ENCODE measurements at regions not wholly inside any gene's neighbourhood (a gene's known extent, or its start where the extent isn't known, plus 50 kb on each side); places are given as distances from the start of the nearest gene placed in this dataset.

DNA sequence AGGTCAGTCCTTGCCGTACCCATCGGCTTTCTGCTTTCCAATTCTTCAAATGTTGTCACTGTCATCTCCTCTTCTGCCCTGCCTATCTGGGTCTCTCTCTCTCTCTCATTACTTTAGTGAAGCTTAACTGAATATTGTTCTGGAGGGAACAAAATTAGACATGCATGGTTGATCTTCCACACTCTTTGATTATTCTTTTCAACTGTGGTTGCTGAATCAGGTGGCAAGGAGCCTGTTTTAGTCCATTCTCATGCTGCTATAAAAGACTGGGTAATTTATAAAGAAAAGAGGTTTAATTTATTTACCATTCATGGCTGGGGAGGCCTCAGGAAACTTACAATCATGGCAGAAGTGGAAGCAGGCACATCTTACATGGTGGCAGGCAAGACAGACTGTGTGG lies 157.9 kb downstream of the ARL4C start:
- no peak for DNase-seq (ENCODE audit: low spot score)

DNA sequence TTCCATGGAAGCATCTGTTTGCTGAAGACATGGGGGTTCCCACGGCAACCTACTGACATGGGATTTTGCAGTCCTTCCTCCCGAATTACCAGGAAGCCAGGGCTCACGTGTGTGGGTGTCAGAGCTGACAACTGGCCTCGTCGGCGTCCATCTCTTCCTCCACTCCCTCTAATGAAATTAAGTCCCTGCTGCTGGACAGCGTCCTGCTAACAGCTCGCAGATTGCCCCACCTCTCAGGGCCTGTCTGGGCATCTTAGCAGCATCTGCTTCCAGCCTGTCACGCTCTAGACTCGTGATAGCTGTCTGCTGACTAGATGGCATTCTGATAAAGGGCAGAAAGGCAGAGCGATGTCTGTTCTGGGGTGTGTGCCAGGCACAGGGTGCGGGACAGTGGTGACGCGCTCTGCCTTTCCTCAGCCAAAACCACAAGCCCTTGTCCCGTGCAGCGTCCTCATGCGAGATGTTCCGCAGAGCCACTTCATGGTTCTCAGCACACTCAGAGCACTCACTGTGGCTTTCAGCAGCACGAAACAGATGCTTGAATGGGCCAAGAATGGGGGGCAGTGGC lies 161.1 kb downstream of the ARL4C start:
- peak; percentile 86 for DNase-seq (ENCODE audit: low spot score)

DNA sequence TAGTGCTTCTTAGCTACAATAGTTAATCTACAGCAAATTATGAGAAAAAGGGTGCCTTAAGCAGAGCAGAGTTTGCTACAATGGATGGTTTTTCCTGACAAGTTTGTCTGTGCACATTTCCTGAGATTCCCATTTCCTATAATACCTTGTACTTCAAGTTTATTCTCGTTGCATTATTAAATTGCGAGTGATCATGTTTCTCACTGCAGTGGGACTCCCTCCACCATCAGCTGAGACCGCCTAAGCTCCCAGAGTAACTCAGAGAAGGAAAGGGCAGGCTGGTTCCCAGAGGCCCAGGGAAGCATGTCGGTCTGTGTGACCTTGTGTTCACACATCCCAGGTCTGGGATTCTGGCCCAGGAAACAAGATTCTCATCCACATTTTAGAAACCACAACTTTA lies 162.1 kb downstream of the ARL4C start:
- no peak for DNase-seq (ENCODE audit: low spot score)

DNA sequence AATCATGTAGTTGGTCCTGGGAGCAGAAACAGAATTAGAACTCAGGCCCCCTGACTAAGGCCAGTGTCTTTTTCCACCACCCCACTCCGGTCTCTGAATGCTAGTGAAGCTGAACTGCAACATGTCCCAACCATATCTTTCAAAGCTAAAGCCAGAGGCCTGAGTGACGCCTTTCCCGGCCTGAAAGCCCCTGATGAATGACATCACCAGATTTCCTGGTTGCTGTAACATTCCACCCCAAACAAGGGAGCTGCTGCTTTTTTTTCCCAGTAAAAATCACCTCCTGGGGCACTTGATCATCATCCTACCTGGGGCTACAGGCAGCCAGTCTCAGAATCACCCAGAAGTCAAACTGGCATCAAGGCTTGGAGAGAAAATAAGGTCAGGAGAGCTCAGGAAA lies 162.7 kb downstream of the ARL4C start:
- no peak for DNase-seq (ENCODE audit: low spot score)

DNA sequence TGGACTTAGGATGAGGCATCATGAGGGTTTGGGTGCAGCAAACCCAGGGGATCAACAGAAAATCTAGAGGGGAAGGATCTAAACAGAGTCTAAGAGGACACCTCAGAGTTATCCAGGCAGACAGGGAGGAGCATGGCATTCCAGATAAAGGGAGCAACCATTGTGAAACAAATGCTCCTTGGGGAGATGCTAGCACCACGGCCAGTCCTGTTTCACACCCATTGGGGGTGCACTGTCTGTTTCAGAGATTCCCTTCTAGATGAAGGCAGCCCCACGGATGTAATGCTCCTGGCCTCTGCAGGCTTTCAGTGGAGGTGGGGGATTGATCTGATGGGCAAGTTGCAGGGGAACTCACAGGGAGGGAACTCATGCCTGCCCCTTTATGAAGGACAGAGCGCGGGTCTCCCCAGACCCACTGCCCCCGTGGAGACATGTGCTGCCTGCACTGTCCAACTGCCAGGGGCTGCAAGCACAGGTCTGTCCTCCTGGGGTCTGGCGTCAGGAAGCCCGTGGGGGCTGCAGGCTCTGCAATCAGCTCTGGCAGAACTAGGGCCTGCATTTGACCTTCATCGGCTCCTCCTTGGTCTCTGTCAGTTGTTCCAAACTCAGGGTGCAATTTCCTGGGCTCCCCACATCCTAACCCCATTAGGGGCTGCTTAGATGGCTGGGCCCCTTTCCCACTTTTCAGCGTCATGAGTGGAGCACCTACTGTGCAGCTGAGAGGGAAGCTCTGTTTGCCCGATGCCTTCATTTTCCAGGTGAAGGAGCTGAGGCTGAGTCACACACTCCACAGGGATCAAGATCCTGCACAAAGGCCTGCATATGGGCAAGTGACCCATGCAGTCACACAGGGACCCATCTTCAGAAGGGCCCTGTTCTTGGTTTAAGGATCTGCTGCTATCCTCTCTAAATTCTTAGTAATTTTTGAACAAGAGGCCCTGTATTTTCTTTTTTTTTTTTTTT lies 163.4 kb downstream of the ARL4C start:
- DNase-seq (ENCODE audit: low spot score) = no peak

DNA sequence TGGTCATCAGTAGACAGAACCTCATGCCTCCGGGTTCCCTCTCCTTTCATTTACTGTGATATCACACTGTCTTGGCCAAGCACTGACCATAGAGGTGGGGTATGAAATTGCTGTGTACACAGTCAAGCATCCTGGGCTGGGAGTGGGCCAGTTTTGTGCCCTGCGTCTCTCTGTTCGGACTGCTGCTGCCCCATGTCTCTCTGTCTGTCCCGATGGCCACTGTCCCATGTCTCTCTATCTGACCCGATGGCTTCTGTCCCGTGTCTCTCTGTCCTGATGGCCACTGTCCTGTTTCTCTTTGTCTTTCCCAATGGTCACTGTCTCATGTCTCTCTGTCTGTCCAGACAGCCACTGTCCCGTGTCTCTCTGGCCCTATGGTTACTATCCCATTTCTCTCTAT lies 164.9 kb downstream of the ARL4C start:
- no peak for DNase-seq (ENCODE audit: low spot score)

DNA sequence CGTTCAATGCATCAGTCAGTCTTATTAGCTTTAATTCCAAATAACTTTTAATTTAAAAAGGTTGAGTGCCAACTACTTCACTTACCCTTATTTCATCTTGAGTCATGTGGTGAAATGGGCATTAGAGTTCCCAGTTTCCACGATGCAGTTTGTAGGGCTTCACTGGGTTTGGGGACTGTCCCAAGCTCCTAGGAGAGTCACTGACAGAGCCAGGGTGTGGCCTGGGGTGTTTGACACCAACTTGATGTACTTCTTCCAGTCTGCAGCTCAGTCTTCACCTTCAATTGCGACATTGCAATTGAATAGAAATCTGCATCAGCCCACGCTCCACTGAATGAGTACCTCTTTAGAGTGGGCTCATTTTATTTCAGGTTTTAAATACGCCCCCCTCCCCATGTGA lies 165.3 kb downstream of the ARL4C start:
- no peak for DNase-seq (ENCODE audit: low spot score)

DNA sequence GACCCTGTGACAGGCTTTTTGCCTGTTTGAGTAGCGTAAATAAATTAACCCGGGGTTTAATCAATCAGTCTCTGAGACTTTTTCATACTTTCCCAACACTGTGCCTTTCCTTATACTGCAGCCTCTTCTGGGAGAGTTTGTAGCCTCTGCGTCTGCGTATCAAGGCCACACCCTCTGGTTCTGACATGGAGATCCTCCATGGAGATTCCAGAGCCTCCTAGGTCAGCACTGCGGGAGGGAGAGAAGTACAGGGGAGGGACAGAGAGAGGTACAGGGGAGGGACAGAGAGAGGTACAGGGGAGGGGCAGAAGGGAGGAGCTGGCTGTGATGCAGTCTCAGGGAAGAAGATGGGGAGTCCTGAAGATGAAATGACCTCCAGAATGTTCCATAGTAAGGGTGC lies 166.0 kb downstream of the ARL4C start:
- DNase-seq (ENCODE audit: low spot score) = no peak

DNA sequence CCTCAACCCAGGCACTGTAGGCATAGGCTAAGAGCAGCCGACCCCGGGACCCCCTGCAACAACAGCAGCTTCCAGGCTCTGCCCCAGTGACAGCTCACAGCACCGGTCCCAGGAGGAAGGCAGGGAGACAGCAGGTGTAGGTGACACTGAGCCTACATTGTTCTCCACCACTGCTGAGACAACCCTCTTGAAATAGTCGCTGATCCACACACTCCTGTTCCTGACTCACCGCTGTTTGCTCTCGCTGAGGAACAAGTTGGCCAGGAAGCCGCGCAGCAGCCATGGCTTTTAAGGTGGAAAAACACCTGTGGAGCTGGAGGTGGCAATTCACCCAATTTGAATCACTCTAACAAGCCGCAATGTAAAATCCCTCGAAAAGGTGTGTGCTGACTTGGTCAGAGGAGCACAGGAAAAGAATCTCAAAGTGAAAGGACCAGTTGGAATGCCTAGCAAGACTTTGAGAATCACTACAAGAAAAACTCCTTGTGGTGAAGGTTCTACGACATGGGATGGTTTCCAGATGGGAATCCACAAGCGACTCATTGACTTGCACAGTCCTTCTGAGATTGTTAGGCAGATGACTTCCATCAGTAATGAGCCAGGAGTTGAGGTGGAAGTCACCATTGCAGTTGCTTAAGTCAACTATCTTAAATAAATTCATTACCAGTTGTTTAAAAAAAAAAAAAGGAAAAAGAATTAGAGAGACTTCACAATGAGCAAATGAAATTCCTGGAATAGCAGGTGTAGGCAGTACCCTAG lies 167.5 kb downstream of the ARL4C start:
- DNase-seq (ENCODE audit: low spot score) = no peak

DNA sequence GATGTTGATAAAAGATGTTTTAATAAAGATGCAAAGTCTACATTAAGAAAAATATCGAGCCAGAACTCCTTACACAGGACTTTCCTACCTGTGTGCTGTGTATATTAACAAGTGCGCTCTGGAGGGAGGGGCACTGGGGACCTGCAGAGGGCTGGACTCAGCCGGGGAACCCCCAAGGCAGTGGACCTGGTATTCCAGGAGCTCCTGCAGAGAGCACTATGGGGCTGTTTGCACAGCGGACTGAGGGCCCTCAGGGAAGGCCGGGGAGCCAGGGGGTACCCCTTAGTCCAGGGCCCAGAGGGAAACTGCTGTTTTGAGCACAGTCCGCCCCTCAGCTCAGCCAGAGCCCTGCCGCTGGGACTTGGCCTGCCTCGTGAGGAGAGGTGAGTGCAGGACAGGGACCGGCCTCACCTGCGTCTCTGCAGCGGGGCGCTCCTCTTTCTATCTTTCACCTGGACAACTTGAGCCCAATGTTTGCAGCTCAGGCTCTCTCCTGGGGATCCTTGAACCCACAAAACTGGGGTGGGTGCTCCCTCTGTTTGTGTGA lies 168.4 kb downstream of the ARL4C start:
- no peak for DNase-seq (ENCODE audit: low spot score)

DNA sequence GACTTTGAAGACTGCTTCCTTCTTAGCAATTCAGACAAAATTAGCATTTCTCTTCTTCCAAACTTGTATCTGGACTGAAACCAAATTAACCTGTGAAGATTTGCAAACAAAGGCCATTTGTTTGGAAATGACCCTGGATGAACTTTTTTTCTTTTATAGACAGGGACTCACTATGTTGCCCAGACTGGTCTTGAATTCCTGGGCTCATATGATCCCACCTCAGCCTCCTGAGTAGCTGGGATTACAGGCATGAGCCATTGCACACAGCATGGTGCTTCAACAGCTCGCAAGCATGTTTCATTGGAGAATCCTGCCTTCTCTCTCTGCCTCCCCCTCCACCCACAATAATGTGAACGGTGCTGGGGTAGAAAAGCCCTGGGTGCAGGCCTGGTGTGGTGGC lies 170.2 kb downstream of the ARL4C start:
- no peak for DNase-seq (ENCODE audit: low spot score)

DNA sequence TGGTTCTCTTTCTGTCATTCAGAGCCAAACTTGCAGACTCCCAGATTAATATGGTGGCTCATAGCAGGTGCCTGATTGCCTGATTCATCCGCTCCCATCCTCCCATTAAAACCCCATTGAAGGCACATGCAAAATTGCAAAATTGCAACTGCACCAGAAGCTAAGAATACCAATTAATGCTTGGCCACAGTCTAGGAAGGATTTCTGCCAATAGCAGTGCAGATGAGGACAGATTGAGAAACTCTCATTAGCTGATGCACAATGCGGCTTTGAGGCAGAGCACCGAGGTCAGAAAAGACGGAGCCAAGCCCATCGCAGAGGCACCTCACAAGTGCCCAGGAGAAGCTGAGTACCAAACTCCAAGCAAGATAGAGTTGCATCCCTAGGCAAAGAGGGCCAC lies 172.8 kb downstream of the ARL4C start:
- DNase-seq (ENCODE audit: low spot score) = no peak

DNA sequence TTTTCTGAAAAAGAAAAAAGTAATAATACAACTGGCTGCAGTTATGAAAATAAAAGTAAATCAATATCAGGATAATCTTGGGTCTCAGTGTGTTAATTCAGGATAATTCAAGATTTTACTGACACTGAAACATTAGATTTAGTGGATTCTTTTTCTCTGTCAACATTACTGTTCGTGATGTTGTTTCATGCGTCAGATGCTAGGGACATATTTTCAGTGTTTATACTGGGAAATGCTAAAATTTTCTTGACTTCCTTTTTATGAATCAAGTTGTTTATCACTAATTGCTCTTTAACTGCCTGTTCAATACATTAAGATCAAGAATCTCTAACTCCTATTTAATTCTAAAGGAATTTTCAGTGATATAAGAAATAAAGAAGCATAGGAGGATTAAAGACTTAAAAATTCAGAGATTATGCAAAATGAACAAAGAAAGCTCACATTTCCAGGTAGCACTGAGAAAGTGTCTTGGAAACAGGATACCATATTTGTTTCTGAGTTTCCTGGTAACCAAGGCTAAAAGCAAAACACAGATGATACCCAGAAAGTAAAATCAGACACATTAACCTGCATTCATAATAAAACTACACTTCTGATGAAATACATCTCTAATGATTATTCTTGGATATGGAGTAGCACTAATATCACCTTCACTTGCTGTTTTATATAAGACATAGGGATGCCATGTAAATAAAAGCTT lies 174.0 kb downstream of the ARL4C start:
- no peak for DNase-seq (ENCODE audit: low spot score)

DNA sequence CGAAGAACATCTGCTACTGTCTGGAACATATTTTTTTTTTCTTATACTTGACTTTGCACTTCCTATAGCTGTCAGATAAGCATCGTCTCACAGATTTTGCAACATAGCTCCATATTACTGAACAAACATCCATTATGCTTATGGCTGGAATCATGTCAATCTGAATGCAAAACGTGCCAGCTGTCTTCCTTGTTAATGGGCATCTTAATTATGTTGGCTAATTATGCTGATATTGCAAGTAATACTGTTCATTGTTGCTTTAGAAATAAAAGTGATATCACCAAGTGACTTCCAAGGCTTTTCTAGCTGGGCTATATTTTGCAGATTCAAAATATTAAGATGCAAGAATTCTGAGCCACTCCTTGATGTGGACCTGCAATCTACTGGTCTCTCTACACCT lies 176.8 kb downstream of the ARL4C start:
- DNase-seq (ENCODE audit: low spot score) = no peak

DNA sequence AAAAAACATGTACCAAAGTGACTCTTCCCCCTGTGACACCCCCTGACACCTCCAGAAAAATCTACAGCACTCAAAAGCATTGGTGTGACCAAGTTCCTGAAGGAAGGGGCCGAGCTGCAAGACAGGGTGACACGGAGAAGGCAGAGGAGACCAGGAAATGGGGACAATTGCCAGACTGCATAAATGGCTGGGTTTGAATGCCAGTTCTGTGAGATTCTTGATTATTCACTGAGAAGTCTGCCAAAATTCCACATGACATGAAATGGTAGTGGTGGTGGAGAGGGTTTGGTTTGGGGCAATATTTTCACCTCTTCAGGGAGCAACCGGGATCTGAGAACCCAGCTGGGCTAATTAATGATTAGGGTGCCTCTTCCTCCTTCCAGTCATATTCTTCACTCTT lies 178.5 kb downstream of the ARL4C start:
- DNase-seq (ENCODE audit: low spot score) = no peak

DNA sequence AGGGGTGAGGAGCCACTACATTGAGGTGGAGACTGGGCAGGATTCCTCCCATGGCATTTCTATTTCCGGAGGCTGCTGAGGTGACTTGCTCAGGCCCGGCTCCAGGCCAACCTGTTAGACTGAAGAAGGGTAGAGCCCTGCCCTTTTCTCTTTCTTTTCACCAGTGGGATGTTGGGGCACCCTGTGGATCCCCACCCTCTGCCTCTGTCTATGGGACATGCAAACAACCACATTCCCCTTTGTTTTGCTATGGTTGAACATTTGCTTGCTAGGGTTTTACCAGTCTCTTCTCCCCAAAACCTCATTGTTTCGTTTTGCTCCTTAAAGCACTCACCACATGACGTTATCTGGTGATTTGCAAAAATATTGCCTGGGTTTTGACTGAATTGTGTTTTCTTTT lies 183.3 kb downstream of the ARL4C start:
- DNase-seq (ENCODE audit: low spot score) = no peak

DNA sequence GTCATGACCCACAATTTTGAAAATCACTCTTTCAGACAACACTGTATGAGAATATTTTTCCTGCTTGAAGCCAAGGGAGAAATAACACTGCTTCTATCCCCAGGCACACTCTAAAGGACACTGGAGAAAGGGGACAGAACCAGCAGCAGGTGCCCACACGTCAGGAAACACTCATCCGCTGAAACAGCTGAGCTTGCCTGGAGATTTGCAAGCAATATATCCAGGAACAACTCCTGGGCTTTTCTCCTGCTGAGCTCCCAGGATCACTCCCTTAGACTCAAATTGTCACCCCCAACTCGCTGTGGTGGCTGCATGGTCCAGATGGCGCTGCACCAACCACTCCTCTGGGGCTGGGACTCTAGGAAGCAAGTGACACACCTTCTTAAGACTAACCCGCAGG lies 186.7 kb downstream of the ARL4C start:
- DNase-seq (ENCODE audit: low spot score) = no peak

DNA sequence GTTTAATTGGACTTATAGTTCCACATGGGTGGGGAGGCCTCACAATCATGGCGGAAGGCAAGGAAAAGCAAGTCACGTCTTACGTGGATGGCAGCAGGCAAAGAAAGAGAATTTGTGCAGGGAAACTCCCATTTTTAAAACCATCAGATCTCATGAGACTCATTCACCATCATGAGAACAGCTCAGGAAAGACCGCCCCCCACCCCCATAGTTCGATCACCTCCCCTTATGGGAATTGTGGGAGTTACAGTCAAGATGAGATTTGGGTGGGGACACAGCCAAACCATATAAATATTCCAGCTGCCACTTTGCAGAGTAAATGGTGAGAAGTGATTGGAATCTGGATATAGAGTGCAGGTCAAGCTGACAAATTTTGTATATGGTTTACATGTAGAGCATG lies 187.4 kb downstream of the ARL4C start:
- no peak for DNase-seq (ENCODE audit: low spot score)

DNA sequence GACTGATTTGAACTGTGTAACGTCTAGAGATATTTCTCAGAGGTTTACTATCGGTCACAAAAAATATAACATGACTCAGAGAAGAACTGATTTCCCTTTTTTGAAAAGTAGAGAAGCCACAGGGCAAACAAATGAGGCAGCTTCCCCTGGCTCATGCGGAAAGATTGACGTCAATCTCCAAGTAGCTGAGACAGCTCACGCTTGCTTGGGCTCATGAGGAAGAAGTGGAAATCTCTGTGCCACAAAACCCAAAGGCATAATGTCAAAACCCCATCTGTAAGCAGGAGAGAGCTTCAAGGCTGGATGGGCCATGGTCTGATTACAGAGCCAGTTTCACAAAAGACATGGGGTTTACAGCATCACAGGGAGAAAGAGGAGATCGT lies 188.1 kb downstream of the ARL4C start:
- no peak for DNase-seq (ENCODE audit: low spot score)

DNA sequence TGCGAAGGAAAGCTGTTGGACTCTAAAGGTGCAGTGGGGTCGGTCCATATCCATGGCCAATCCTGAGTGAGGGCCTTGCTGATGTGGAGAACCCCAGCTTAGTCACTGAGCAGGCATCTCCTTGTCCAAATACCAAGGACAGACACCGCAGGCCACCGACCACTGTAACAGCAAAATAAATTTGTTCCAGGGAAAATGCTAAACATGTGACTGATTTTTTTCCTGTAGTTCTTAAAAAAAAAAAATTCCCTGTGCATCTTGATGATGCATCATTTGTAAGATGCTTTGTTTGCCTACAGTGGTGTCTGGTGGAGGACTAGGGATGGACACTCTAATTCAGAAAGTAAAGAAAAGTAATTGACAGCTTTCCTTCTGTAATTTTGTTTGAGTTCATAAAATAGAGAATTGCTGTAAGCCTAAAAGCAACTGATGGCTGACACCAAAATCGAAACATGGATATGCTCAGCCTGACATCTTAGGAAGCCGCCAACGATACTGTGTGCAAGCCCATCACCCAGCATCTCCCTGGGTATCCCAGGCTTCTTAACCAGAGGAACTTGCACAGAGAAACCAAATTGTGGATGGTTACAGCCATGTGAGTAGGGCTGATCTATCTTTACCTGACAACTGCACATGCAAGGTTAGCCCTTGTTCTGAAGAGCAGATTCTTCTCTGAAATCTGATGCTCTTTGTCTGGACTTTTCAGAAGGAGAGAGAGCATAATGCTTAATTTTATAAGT lies 188.6 kb downstream of the ARL4C start:
- DNase-seq (ENCODE audit: low spot score) = no peak

DNA sequence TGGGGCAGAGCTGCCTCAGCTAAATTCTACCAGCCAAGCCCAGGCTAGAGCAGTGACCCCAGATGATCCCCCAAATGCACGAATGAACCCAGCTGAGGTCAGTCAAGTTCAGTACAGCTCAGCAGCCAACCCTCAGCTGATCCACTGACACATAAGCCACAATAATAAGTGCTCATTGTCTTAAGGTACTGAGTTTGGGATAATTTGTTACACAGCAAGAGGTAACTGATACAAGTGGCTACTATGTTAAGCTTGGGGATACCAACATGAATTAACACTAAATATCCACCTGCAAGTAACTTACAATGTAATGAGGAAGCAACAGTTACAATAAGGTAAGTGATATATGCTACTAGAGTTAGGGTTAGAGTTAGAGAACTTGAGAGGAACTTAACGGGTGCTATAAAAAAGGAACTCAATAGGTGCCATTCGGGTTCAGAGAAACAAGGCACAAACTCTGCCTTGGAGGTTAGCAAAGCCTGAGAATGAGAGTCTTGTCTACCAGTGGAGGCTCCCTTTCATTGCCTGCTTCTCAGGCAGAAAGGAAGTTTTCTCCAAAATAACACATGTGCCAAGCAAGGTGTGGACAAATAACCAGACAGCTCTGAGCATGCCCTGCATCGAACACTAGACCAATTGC lies 189.4 kb downstream of the ARL4C start:
- no peak for DNase-seq (ENCODE audit: low spot score)

All from ureter (tissue), 1 donor.